ENCODE measurements at regions not wholly inside any gene's neighbourhood (a gene's known extent, or its start where the extent isn't known, plus 50 kb on each side); places are given as distances from the start of the nearest gene placed in this dataset.

GRCh38 chr5:57711946-57712345 lies 229.3 kb upstream of the ACTBL2 start:
- Histone ChIP-seq H4K20me1 (ENCODE audit: low read length) (no peaks in the 10 kb centered on the region), H3K4me2 (ENCODE audit: low read length) (no peak overlapping the region), H2AFZ (ENCODE audit: low read length) (no peak overlapping the region), H3K4me1 (ENCODE audit: insufficient read depth, low read length) (peaks cover 6% of the 10 kb centered on the region; the same call in 1 of the 2 replicates), H3K36me3 (ENCODE audit: low read depth, low read length) (no peaks in the 10 kb centered on the region), H3K4me3 (ENCODE audit: low read length) (no peak overlapping the region), H3K27me3 (ENCODE audit: low read length) (no peaks in the 10 kb centered on the region), H3K79me2 (ENCODE audit: low read length) (no peaks in the 10 kb centered on the region), H3K9ac (ENCODE audit: low read length) (no peak overlapping the region), H3K27ac (ENCODE audit: low read length) (no peak overlapping the region), H3K9me3 (ENCODE audit: low read length) (no peaks in the 10 kb centered on the region), H3F3A (ENCODE audit: low read length, unreplicated experiment) (no peaks in the 10 kb centered on the region), H3K9me2 (replicated peaks; ENCODE audit: low read length) (no peaks in the 10 kb centered on the region)
- TF ChIP-seq, protein P1, sequence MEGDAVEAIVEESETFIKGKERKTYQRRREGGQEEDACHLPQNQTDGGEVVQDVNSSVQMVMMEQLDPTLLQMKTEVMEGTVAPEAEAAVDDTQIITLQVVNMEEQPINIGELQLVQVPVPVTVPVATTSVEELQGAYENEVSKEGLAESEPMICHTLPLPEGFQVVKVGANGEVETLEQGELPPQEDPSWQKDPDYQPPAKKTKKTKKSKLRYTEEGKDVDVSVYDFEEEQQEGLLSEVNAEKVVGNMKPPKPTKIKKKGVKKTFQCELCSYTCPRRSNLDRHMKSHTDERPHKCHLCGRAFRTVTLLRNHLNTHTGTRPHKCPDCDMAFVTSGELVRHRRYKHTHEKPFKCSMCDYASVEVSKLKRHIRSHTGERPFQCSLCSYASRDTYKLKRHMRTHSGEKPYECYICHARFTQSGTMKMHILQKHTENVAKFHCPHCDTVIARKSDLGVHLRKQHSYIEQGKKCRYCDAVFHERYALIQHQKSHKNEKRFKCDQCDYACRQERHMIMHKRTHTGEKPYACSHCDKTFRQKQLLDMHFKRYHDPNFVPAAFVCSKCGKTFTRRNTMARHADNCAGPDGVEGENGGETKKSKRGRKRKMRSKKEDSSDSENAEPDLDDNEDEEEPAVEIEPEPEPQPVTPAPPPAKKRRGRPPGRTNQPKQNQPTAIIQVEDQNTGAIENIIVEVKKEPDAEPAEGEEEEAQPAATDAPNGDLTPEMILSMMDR (conservative IDR thresholded peaks at IDR 0.05; ENCODE audit: low read depth, low read length): no peak
- TF ChIP-seq EZH2phosphoT487 (IDR thresholded peaks at IDR 0.05; ENCODE audit: borderline replicate concordance, low read length) (no peak), EZH2 (IDR thresholded peaks at IDR 0.05; ENCODE audit: low read length, unreplicated experiment) (no peak)
- ChIA-PET POLR2A (ENCODE audit: unreplicated experiment) (no interaction called here), CTCF (no interaction called here)
- no TSS peak for BruUV-seq (replicated peaks)
- ATAC-seq: no peak
- intact Hi-C loops (cut with micrococcal nuclease): no loop called here
- DNase-seq: no peak

- H3K9me2 ChIP-seq (replicated peaks; ENCODE audit: low read length): no peaks in the 10 kb centered on the region
- no peak for TF ChIP-seq EZH2 (IDR thresholded peaks at IDR 0.05; ENCODE audit: low read length, unreplicated experiment)
- TF ChIP-seq, protein P1 (conservative IDR thresholded peaks at IDR 0.05; ENCODE audit: low read depth, low read length): no peak
- no peak for TF ChIP-seq EZH2phosphoT487 (IDR thresholded peaks at IDR 0.05; ENCODE audit: borderline replicate concordance, low read length)
- no TSS peak for BruUV-seq (replicated peaks)
- H3K4me2 ChIP-seq (ENCODE audit: low read length): no peak overlapping the region
- ChIA-PET POLR2A (ENCODE audit: unreplicated experiment) (no interaction called here), CTCF (no interaction called here)
- DNase-seq (no peak), ATAC-seq (no peak)
- H3K27ac ChIP-seq (ENCODE audit: low read length): no peak overlapping the region
- H3F3A ChIP-seq (ENCODE audit: low read length, unreplicated experiment): no peaks in the 10 kb centered on the region
- no peak overlapping the region for H2AFZ ChIP-seq (ENCODE audit: low read length)
- peaks cover 1% of the 10 kb centered on the region; the same call in 1 of the 2 replicates for H3K4me1 ChIP-seq (ENCODE audit: insufficient read depth, low read length)
- no peaks in the 10 kb centered on the region for H3K79me2 ChIP-seq (ENCODE audit: low read length)
- H3K27me3 ChIP-seq (ENCODE audit: low read length): no peaks in the 10 kb centered on the region
- H4K20me1 ChIP-seq (ENCODE audit: low read length): no peaks in the 10 kb centered on the region
- no peaks in the 10 kb centered on the region for H3K9me3 ChIP-seq (ENCODE audit: low read length)
- H3K36me3 ChIP-seq (ENCODE audit: low read depth, low read length): no peaks in the 10 kb centered on the region
- H3K9ac ChIP-seq (ENCODE audit: low read length): no peak overlapping the region
- H3K4me3 ChIP-seq (ENCODE audit: low read length): no peak overlapping the region
- intact Hi-C loops (cut with micrococcal nuclease): no loop called here
Observed at GRCh38 chr5:57711471-57711870, 228.9 kb upstream of the ACTBL2 start.

DNA sequence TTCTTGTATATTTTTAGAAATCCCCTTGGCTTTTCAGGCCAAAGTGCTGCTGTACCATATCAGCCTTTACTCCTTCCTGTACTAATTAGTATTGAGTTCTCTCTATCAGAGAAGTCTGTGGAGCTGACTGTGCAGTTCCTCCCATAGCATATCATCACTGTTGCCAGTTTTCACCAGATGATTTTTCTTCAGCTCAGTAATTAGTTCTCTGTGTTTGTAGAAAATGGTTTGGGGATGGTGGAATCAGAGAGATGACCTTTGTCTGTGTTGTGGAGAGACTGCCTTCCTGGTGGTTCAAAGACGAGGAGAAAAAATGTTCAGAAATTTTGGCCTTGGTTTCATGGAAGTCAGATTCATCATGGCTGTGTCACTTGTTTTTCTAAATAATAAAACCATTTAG lies 227.5 kb upstream of the ACTBL2 start:
- H3K4me2 ChIP-seq (ENCODE audit: low read length): no peak overlapping the region
- no peak overlapping the region for H3K4me3 ChIP-seq (ENCODE audit: low read length)
- CTCF ChIA-PET: no interaction called here
- no peaks in the 10 kb centered on the region for H3K79me2 ChIP-seq (ENCODE audit: low read length)
- TF ChIP-seq, protein P1 (conservative IDR thresholded peaks at IDR 0.05; ENCODE audit: low read depth, low read length): no peak
- no peak for TF ChIP-seq EZH2phosphoT487 (IDR thresholded peaks at IDR 0.05; ENCODE audit: borderline replicate concordance, low read length)
- no peaks in the 10 kb centered on the region for H3K4me1 ChIP-seq (ENCODE audit: insufficient read depth, low read length)
- no peak for ATAC-seq
- H3K27ac ChIP-seq (ENCODE audit: low read length): no peak overlapping the region
- no peaks in the 10 kb centered on the region for H3K27me3 ChIP-seq (ENCODE audit: low read length)
- no peak for DNase-seq
- no peaks in the 10 kb centered on the region for H3K9me3 ChIP-seq (ENCODE audit: low read length)
- intact Hi-C loops (cut with micrococcal nuclease): no loop called here
- H3K36me3 ChIP-seq (ENCODE audit: low read depth, low read length): no peaks in the 10 kb centered on the region
- no peaks in the 10 kb centered on the region for H3F3A ChIP-seq (ENCODE audit: low read length, unreplicated experiment)
- no peak overlapping the region for H3K9ac ChIP-seq (ENCODE audit: low read length)
- BruUV-seq (replicated peaks): no TSS peak
- no peak overlapping the region for H2AFZ ChIP-seq (ENCODE audit: low read length)
- no peaks in the 10 kb centered on the region for H3K9me2 ChIP-seq (replicated peaks; ENCODE audit: low read length)
- POLR2A ChIA-PET (ENCODE audit: unreplicated experiment): no interaction called here
- H4K20me1 ChIP-seq (ENCODE audit: low read length): no peaks in the 10 kb centered on the region

Measured in PC-3 (cell line).